IMR-90 (cell line): ENCODE measurements at regions not wholly inside any gene's neighbourhood (a gene's known extent, or its start where the extent isn't known, plus 50 kb on each side); places are given as distances from the start of the nearest gene placed in this dataset.

ENCODE experiments used
- ATAC-seq: fragments of 200-7000 bp; cut with Tn5 transposase; 2 replicates; pipeline ENCODE4 v1.9.1; 2020; ENCODE audit warnings: low read depth, mild to moderate bottlenecking, moderate library complexity
- BruUV-seq: library from RNA; stranded (reverse); fragments of 400-500 nt; replicated peaks from 2 replicates; lab custom pipeline; 2021; lab: Mats Ljungman, UMichigan
- CTCF ChIA-PET: fragments of 300-600 bp; formaldehyde crosslinking; extraction: SDS; loops from one replicate; lab custom pipeline; 2021; ENCODE audit warnings: antibody characterized with exemption; lab: Yijun Ruan, JAX
- POLR2A ChIA-PET: fragments of 300-600 bp; sonication (Branson Sonifier 250); formaldehyde crosslinking; loops from one replicate; lab custom pipeline; 2022; ENCODE audit warnings: antibody characterized with exemption; ENCODE audit not compliant: unreplicated experiment; lab: Charles Lee
- DNase-seq: peaks from one replicate; pipeline ENCODE4 v3.0.0; 2013
- H2AFZ ChIP-seq: replicated peaks from 2 replicates; pipeline ENCODE3; 2013; ENCODE audit warnings: low read length, mild to moderate bottlenecking; ENCODE audit not compliant: poor library complexity
- H2AK5ac ChIP-seq: 2 replicates; pipeline ENCODE4 v1.6.1; 2013; ENCODE audit warnings: low read depth, low read length, inconsistent platforms
- H2AK9ac ChIP-seq: replicated peaks from 2 replicates; pipeline ENCODE3; 2013; ENCODE audit warnings: mild to moderate bottlenecking, low read depth, low read length, moderate library complexity; ENCODE audit not compliant: poor library complexity
- H2BK120ac ChIP-seq: 2 replicates; pipeline ENCODE4 v1.6.1; 2013; ENCODE audit warnings: low read depth, low read length, inconsistent platforms
- H2BK15ac ChIP-seq: 3 replicates; pipeline ENCODE4 v1.6.1; 2013; ENCODE audit warnings: low read depth, low read length, inconsistent platforms
- H2BK20ac ChIP-seq: 2 replicates; pipeline ENCODE4 v1.6.1; 2013; ENCODE audit warnings: low read depth, mild to moderate bottlenecking, inconsistent platforms, low read length, moderate library complexity
- H2BK5ac ChIP-seq: 2 replicates; pipeline ENCODE4 v1.6.1; 2013; ENCODE audit warnings: mild to moderate bottlenecking, low read depth, low read length, inconsistent platforms; ENCODE audit not compliant: poor library complexity, severe bottlenecking
- H3K14ac ChIP-seq: replicated peaks from 2 replicates; pipeline ENCODE4 v1.6.1; 2013; ENCODE audit warnings: low read depth, low read length, inconsistent platforms
- H3K18ac ChIP-seq: 2 replicates; pipeline ENCODE4 v1.6.1; 2013; ENCODE audit warnings: low read depth, low read length, control low read depth
- H3K23ac ChIP-seq: 2 replicates; pipeline ENCODE4 v1.6.1; 2013; ENCODE audit warnings: low read depth, low read length, inconsistent platforms
- H3K27ac ChIP-seq: 2 replicates; pipeline ENCODE4 v1.5.1; 2013; ENCODE audit warnings: mild to moderate bottlenecking, control low read depth, low read length; ENCODE audit not compliant: insufficient read depth
- H3K27me3 ChIP-seq: 2 replicates; pipeline ENCODE4 v1.6.1; 2013; ENCODE audit warnings: low read length; ENCODE audit not compliant: control insufficient read depth, insufficient read depth
- H3K36me3 ChIP-seq: 2 replicates; pipeline ENCODE4 v1.6.1; 2013; ENCODE audit warnings: low read length, mixed read lengths; ENCODE audit not compliant: control insufficient read depth, insufficient read depth
- H3K4ac ChIP-seq: 2 replicates; pipeline ENCODE4 v1.6.1; 2013; ENCODE audit warnings: low read depth, low read length, inconsistent platforms
- H3K4me1 ChIP-seq: 2 replicates; pipeline ENCODE4 v1.6.1; 2013; ENCODE audit warnings: low read length, mixed read lengths; ENCODE audit not compliant: control insufficient read depth, insufficient read depth
- H3K4me2 ChIP-seq: 2 replicates; pipeline ENCODE4 v1.6.1; 2013; ENCODE audit warnings: low read depth, mild to moderate bottlenecking, control low read depth, low read length, moderate library complexity
- H3K4me3 ChIP-seq: 2 replicates; pipeline ENCODE4 v1.5.1; 2013; ENCODE audit warnings: low read depth, mild to moderate bottlenecking, control low read depth, low read length, moderate library complexity; ENCODE audit not compliant: insufficient read depth
- H3K56ac ChIP-seq: 2 replicates; pipeline ENCODE4 v1.6.1; 2013; ENCODE audit warnings: low read length, inconsistent platforms; ENCODE audit not compliant: insufficient read depth; ENCODE audit errors: extremely low read depth
- H3K79me1 ChIP-seq, 2 experiments: 2 replicates each; pipeline ENCODE4 v1.6.1; 2013; ENCODE audit warnings: low read length in 2 of 2, inconsistent platforms in 1 of 2, low read depth in 1 of 2
- H3K9ac ChIP-seq: 2 replicates; pipeline ENCODE4 v1.6.1; 2013; ENCODE audit warnings: low read depth, low read length, control low read depth
- H3K9me1 ChIP-seq: 2 replicates; pipeline ENCODE4 v1.6.1; 2013; ENCODE audit warnings: low read length, inconsistent platforms; ENCODE audit not compliant: insufficient read depth
- H3K9me3 ChIP-seq: 2 replicates; pipeline ENCODE4 v1.6.1; 2013; ENCODE audit warnings: low read length; ENCODE audit not compliant: control insufficient read depth, insufficient read depth
- H4K20me1 ChIP-seq: 2 replicates; pipeline ENCODE4 v1.6.1; 2013; ENCODE audit warnings: low read length, inconsistent platforms; ENCODE audit not compliant: insufficient read depth
- H4K5ac ChIP-seq: 2 replicates; pipeline ENCODE4 v1.6.1; 2013; ENCODE audit warnings: mild to moderate bottlenecking, low read depth, low read length, control low read depth
- H4K8ac ChIP-seq, 2 experiments: 2 replicates each; pipeline ENCODE4 v1.6.1; 2013; ENCODE audit warnings: low read depth in 2 of 2, low read length in 2 of 2, control low read depth in 1 of 2, inconsistent platforms in 1 of 2
- H4K91ac ChIP-seq: 2 replicates; pipeline ENCODE4 v1.6.1; 2013; ENCODE audit warnings: low read depth, low read length, inconsistent platforms; ENCODE audit not compliant: insufficient read depth
- BHLHE40 ChIP-seq: fragments of 150-350 bp; IDR thresholded peaks from 2 replicates; pipeline ENCODE4 v1.6.1; 2016; ENCODE audit warnings: mild to moderate bottlenecking, low read depth, low read length
- CEBPB ChIP-seq: IDR thresholded peaks from 2 replicates; pipeline ENCODE4 v1.6.1; 2012; ENCODE audit warnings: low read depth, low read length, improper control_type of control experiment
- CHD1 ChIP-seq: IDR thresholded peaks from 2 replicates; pipeline ENCODE4 v1.6.1; 2012; ENCODE audit warnings: low read depth, low read length, improper control_type of control experiment
- FOS ChIP-seq: fragments of 150-350 bp; IDR thresholded peaks from 2 replicates; pipeline ENCODE4 v1.6.1; 2016; ENCODE audit warnings: low read depth, low read length
- MAFK ChIP-seq: IDR thresholded peaks from 2 replicates; pipeline ENCODE4 v1.6.1; 2012; ENCODE audit warnings: low read depth, low read length, improper control_type of control experiment
- MAZ ChIP-seq: IDR thresholded peaks from 2 replicates; pipeline ENCODE4 v1.6.1; 2012; ENCODE audit warnings: low read depth, mild to moderate bottlenecking, low read length, improper control_type of control experiment, moderate library complexity, borderline replicate concordance
- MXI1 ChIP-seq: IDR thresholded peaks from 2 replicates; pipeline ENCODE4 v1.6.1; 2012; ENCODE audit warnings: low read depth, mild to moderate bottlenecking, low read length, moderate library complexity, borderline replicate concordance
- NFE2L2 ChIP-seq: fragments of 150-350 bp; IDR thresholded peaks from 2 replicates; pipeline ENCODE4 v1.6.1; 2016; ENCODE audit warnings: low read depth, mild to moderate bottlenecking, low read length
- POLR2A ChIP-seq: IDR thresholded peaks from 2 replicates; pipeline ENCODE4 v1.6.1; 2012; ENCODE audit warnings: mild to moderate bottlenecking, low read depth, low read length
- RAD21 ChIP-seq: IDR thresholded peaks from 2 replicates; pipeline ENCODE4 v1.6.1; 2012; ENCODE audit warnings: low read length, improper control_type of control experiment
- RCOR1 ChIP-seq: IDR thresholded peaks from 2 replicates; pipeline ENCODE4 v1.6.1; 2012; ENCODE audit warnings: mild to moderate bottlenecking, low read length, improper control_type of control experiment; ENCODE audit not compliant: insufficient replicate concordance
- RFX5 ChIP-seq: IDR thresholded peaks from 2 replicates; pipeline ENCODE4 v1.8.0; 2012; ENCODE audit warnings: low read depth, mild to moderate bottlenecking, low read length, moderate library complexity
- SMC3 ChIP-seq: fragments of 150-350 bp; IDR thresholded peaks from 2 replicates; pipeline ENCODE4 v1.6.1; 2016; ENCODE audit warnings: low read depth, mild to moderate bottlenecking, antibody characterized with exemption, low read length, moderate library complexity
- WGBS, 2 experiments: methylation state at CpG; one replicate each; pipeline versions ENCODE4 v1.1.5 to v1.1.7; 2013; ENCODE audit warnings: missing lambda C conversion rate in 2 of 2; ENCODE audit not compliant: insufficient read length in 1 of 2; ENCODE audit errors: extremely low coverage in 2 of 2; 5-methylcytosine and 5-hydroxymethylcytosine counted together
- dilution Hi-C: fragments of 300-500 bp; cut with HindIII; formaldehyde crosslinking; loops from one replicate; pipeline ENCODE4 v1.14.3; 2018; ENCODE audit warnings: low sequenced_read_pairs; ENCODE audit not compliant: unreplicated experiment
- in situ Hi-C: fragments of 300-500 bp; cut with MboI; formaldehyde crosslinking; loops from 3 replicates; pipeline ENCODE4 v1.14.3; 2019; ENCODE audit warnings: low sequenced_read_pairs, inconsistent platforms, mixed read lengths
- intact Hi-C: fragments of 100-400 bp; cut with micrococcal nuclease; formaldehyde crosslinking; loops from 2 replicates; pipeline ENCODE4 v1.10.0; 2022
- TF ChIP-seq, protein P1 (sequence below): fragments of 150-350 bp; IDR thresholded peaks from 2 replicates; pipeline ENCODE4 v1.6.1; 2016; ENCODE audit warnings: low read depth, mild to moderate bottlenecking, low read length, moderate library complexity, borderline replicate concordance
- TF ChIP-seq, protein P2 (sequence below): conservative IDR thresholded peaks from 2 replicates; pipeline ENCODE4 v1.5.1; 2012; ENCODE audit warnings: mild to moderate bottlenecking, low read depth, low read length, improper control_type of control experiment
- TF ChIP-seq, protein P3 (sequence below): fragments of 150-350 bp; IDR thresholded peaks from 2 replicates; pipeline ENCODE4 v1.6.1; 2017; ENCODE audit warnings: mild to moderate bottlenecking, antibody characterized with exemption, low read length, low read depth

DNA sequence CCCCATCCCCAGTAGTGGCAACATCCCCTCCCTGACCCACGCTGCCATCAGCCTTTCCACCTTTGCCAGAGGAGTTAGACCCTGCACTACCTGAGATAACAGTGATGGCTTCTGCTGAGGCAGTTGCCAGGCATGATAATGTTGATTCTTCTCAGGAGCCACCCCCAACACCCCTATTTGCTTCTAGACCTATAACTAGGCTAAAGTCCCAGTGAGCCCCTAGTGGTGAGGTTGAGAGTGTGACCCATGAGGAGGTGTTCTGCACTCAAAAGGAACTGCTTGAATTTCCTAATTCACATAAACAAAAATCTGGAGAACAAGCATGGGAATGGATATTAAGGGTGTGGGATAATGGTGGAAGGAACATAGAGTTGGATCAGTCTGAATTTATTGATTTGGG is 159.6 kb upstream of the COL11A1 start:
- no peaks in the 10 kb centered on the region for H3K9me1 ChIP-seq
- no peaks in the 10 kb centered on the region for H4K20me1 ChIP-seq
- no peaks in the 10 kb centered on the region for H3K79me1 ChIP-seq
- no peak overlapping the region; the same call in 1 of the 2 replicates for H2BK120ac ChIP-seq
- no peak overlapping the region for H2AFZ ChIP-seq
- H3K36me3 ChIP-seq = no peaks in the 10 kb centered on the region
- no peak overlapping the region for H3K56ac ChIP-seq
- H3K27me3 ChIP-seq = no peaks in the 10 kb centered on the region
- peaks cover 10% of the 10 kb centered on the region for H3K4me1 ChIP-seq
- TF ChIP-seq RCOR1 (no peak), MAFK (no peak), BHLHE40 (no peak), RAD21 (no peak), MAZ (no peak), FOS (no peak), NFE2L2 (no peak), MXI1 (no peak), POLR2A (no peak), CHD1 (no peak), CEBPB (no peak), SMC3 (no peak), RFX5 (no peak)
- TF ChIP-seq, protein P1, sequence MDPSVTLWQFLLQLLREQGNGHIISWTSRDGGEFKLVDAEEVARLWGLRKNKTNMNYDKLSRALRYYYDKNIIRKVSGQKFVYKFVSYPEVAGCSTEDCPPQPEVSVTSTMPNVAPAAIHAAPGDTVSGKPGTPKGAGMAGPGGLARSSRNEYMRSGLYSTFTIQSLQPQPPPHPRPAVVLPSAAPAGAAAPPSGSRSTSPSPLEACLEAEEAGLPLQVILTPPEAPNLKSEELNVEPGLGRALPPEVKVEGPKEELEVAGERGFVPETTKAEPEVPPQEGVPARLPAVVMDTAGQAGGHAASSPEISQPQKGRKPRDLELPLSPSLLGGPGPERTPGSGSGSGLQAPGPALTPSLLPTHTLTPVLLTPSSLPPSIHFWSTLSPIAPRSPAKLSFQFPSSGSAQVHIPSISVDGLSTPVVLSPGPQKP = no peak
- TF ChIP-seq, protein P2, sequence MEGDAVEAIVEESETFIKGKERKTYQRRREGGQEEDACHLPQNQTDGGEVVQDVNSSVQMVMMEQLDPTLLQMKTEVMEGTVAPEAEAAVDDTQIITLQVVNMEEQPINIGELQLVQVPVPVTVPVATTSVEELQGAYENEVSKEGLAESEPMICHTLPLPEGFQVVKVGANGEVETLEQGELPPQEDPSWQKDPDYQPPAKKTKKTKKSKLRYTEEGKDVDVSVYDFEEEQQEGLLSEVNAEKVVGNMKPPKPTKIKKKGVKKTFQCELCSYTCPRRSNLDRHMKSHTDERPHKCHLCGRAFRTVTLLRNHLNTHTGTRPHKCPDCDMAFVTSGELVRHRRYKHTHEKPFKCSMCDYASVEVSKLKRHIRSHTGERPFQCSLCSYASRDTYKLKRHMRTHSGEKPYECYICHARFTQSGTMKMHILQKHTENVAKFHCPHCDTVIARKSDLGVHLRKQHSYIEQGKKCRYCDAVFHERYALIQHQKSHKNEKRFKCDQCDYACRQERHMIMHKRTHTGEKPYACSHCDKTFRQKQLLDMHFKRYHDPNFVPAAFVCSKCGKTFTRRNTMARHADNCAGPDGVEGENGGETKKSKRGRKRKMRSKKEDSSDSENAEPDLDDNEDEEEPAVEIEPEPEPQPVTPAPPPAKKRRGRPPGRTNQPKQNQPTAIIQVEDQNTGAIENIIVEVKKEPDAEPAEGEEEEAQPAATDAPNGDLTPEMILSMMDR = no peak
- TF ChIP-seq, protein P3, sequence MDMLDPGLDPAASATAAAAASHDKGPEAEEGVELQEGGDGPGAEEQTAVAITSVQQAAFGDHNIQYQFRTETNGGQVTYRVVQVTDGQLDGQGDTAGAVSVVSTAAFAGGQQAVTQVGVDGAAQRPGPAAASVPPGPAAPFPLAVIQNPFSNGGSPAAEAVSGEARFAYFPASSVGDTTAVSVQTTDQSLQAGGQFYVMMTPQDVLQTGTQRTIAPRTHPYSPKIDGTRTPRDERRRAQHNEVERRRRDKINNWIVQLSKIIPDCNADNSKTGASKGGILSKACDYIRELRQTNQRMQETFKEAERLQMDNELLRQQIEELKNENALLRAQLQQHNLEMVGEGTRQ = no peak
- no peak overlapping the region for H3K23ac ChIP-seq
- H3K4ac ChIP-seq = 0 out of 2 replicates have a peak overlapping the region, but pooled peaks have one; percentile 19
- H3K27ac ChIP-seq = no peak overlapping the region
- no peak overlapping the region for H2AK5ac ChIP-seq
- H4K5ac ChIP-seq = peak overlapping the region; percentile 37; the same call in 1 of the 2 replicates
- no peak overlapping the region for H2BK5ac ChIP-seq
- dilution Hi-C loops = no loop called here
- no peak overlapping the region for H3K18ac ChIP-seq
- ChIA-PET POLR2A (no interaction called here), CTCF (no interaction called here)
- 80% methylated on average over 1 of the region's 1 CpG; no CpG with 5 or more reads in 1 of the 2 experiments for WGBS, 2 experiments
- no peak overlapping the region for H4K91ac ChIP-seq
- H3K4me3 ChIP-seq = no peak overlapping the region
- BruUV-seq = no TSS peak
- ATAC-seq = no peak
- H2BK20ac ChIP-seq = peak overlapping the region; percentile 25; the same call in 1 of the 2 replicates
- H3K9me3 ChIP-seq = no peaks in the 10 kb centered on the region
- no peak overlapping the region for H4K8ac ChIP-seq
- no peak for DNase-seq
- no peak overlapping the region for H3K14ac ChIP-seq
- intact Hi-C loops = no loop called here
- no peak overlapping the region for H3K4me2 ChIP-seq
- in situ Hi-C loops = no loop called here
- H3K9ac ChIP-seq = no peak overlapping the region
- no peak overlapping the region for H2AK9ac ChIP-seq
- H2BK15ac ChIP-seq = no peak overlapping the region
